CD14-positive monocyte (primary cell): ENCODE measurements at regions not wholly inside any gene's neighbourhood (a gene's known extent, or its start where the extent isn't known, plus 50 kb on each side); places are given as distances from the start of the nearest gene placed in this dataset.

Experiments
- DNase-seq, 3 donors: peaks; one replicate each; pipeline ENCODE4 v3.0.0-alpha.2; 2011 to 2022
- H2AFZ ChIP-seq: 2 replicates; pipeline ENCODE4 v1.6.0; 2012; ENCODE audit warnings: mild to moderate bottlenecking, low read depth, low read length, inconsistent platforms; ENCODE audit not compliant: insufficient read depth, poor library complexity, severe bottlenecking
- H3K27ac ChIP-seq, 2 donors: 1 replicate in 1 of 2; 2 replicates in 1 of 2; pipeline ENCODE4 v1.5.1; 2012 to 2013; ENCODE audit warnings: low read length in 2 of 2, control low read depth in 1 of 2, inconsistent platforms in 1 of 2, low read depth in 1 of 2, mild to moderate bottlenecking in 1 of 2
- H3K27me3 ChIP-seq, 2 donors: one replicate each; pipeline versions ENCODE4 v1.6.0 to v1.6.1; 2011 to 2013; ENCODE audit warnings: low read length in 2 of 2; ENCODE audit not compliant: control insufficient read depth in 2 of 2, insufficient read depth in 2 of 2
- H3K36me3 ChIP-seq, 2 donors: replicated peaks in 1 of 2; 1 replicate in 1 of 2; 2 replicates in 1 of 2; pipeline versions ENCODE4 v1.5.1 to v1.6.1; 2012 to 2013; ENCODE audit warnings: low read length in 2 of 2, control low read depth in 1 of 2, inconsistent platforms in 1 of 2, mild to moderate bottlenecking in 1 of 2; ENCODE audit not compliant: insufficient read depth in 2 of 2, control insufficient read depth in 1 of 2
- H3K4me1 ChIP-seq, 2 donors: 1 replicate in 1 of 2; 2 replicates in 1 of 2; pipeline versions ENCODE4 v1.5.1 to v1.6.1; 2012 to 2013; ENCODE audit warnings: low read length in 2 of 2, control low read depth in 1 of 2, inconsistent platforms in 1 of 2, mild to moderate bottlenecking in 1 of 2, moderate library complexity in 1 of 2; ENCODE audit not compliant: insufficient read depth in 2 of 2, control insufficient read depth in 1 of 2
- H3K4me2 ChIP-seq: replicated peaks from 2 replicates; pipeline ENCODE3; 2012; ENCODE audit warnings: low read length, moderate library complexity, mild to moderate bottlenecking; ENCODE audit not compliant: poor library complexity, severe bottlenecking; ENCODE audit errors: extremely low read depth
- H3K4me3 ChIP-seq, 3 experiments: fragments of 200-600 bp in 1 of 3; sonication (generic) in 1 of 3; replicated peaks in 1 of 3; 1 replicate in 2 of 3; 2 replicates in 1 of 3; pipeline ENCODE4 v1.5.1; 2011 to 2013; ENCODE audit warnings: low read length in 3 of 3, mild to moderate bottlenecking in 3 of 3, control low read depth in 2 of 3, low read depth in 2 of 3, inconsistent platforms in 1 of 3, moderate library complexity in 1 of 3
- H3K79me2 ChIP-seq: 2 replicates; pipeline ENCODE4 v1.6.0; 2012; ENCODE audit warnings: mild to moderate bottlenecking, control low read depth, inconsistent platforms, low read length, moderate library complexity; ENCODE audit not compliant: insufficient read depth
- H3K9ac ChIP-seq: 2 replicates; pipeline ENCODE4 v1.6.0; 2017; ENCODE audit warnings: low read length, mild to moderate bottlenecking; ENCODE audit not compliant: insufficient read depth, poor library complexity, severe bottlenecking
- H3K9me3 ChIP-seq, 2 donors: replicated peaks in 1 of 2; 1 replicate in 1 of 2; 2 replicates in 1 of 2; pipeline versions ENCODE4 v1.5.1 to v1.6.1; 2012 to 2013; ENCODE audit warnings: low read length in 2 of 2, control low read depth in 1 of 2; ENCODE audit not compliant: control insufficient read depth in 1 of 2, insufficient read depth in 1 of 2
- H4K20me1 ChIP-seq: 2 replicates; pipeline ENCODE4 v1.6.0; 2012; ENCODE audit warnings: mild to moderate bottlenecking, low read length, control low read depth, moderate library complexity; ENCODE audit not compliant: insufficient read depth
- H3K27ac Mint-ChIP-seq, 7 donors: one replicate each; pipeline ENCODE4 v1.8.0; 2020; ENCODE audit warnings: mild to moderate bottlenecking in 7 of 7, mixed read lengths in 7 of 7, moderate library complexity in 6 of 7, inconsistent platforms in 2 of 7
- H3K27me3 Mint-ChIP-seq, 3 donors: one replicate each; pipeline ENCODE4 v1.8.0; 2021 to 2022; ENCODE audit warnings: low read depth in 3 of 3, mild to moderate bottlenecking in 3 of 3, mixed read lengths in 3 of 3, moderate library complexity in 3 of 3, inconsistent platforms in 1 of 3
- H3K36me3 Mint-ChIP-seq, 2 donors: one replicate each; pipeline ENCODE4 v1.8.0; 2020; ENCODE audit warnings: mixed read lengths in 2 of 2, inconsistent platforms in 1 of 2, mild to moderate bottlenecking in 1 of 2
- H3K4me1 Mint-ChIP-seq: one replicate; pipeline ENCODE4 v1.8.0; 2020; ENCODE audit warnings: mild to moderate bottlenecking, mixed read lengths
- H3K4me3 Mint-ChIP-seq, 2 donors: one replicate each; pipeline ENCODE4 v1.8.0; 2020; ENCODE audit warnings: mild to moderate bottlenecking in 2 of 2, mixed read lengths in 2 of 2, moderate library complexity in 1 of 2
- H3K9me3 Mint-ChIP-seq, 7 donors: one replicate each; pipeline ENCODE4 v1.8.0; 2020 to 2022; ENCODE audit warnings: mixed read lengths in 7 of 7, mild to moderate bottlenecking in 6 of 7, moderate library complexity in 6 of 7, inconsistent platforms in 2 of 7
- CTCF ChIP-seq: fragments of 200-600 bp; IDR thresholded peaks from one replicate; pipeline ENCODE4 v1.8.0; 2022; ENCODE audit warnings: antibody characterized with exemption, mild to moderate bottlenecking
- WGBS: methylation state at CpG from one replicate; pipeline ENCODE4 v1.1.5; 2013; ENCODE audit warnings: missing lambda C conversion rate; ENCODE audit not compliant: insufficient coverage; 5-methylcytosine and 5-hydroxymethylcytosine counted together
- intact Hi-C, 2 donors: fragments of 100-400 bp; cut with micrococcal nuclease; formaldehyde crosslinking; loops; one replicate each; pipeline versions ENCODE4 v1.15.0 to v1.15.1; 2023

- Mint-ChIP-seq H3K9me3 (peaks cover 0 to 2% (median 0%) of the 10 kb centered on the region in 7 donors), H3K4me3 (no peak overlapping the region), H3K27ac (no peak overlapping the region), H3K4me1 (no peaks in the 10 kb centered on the region), H3K27me3 (peaks cover 0 to 3% (median 2%) of the 10 kb centered on the region in 3 donors), H3K36me3 (no peaks in the 10 kb centered on the region)
- Histone ChIP-seq H3K27me3 (no peaks in the 10 kb centered on the region), H3K9me3 (no peaks in the 10 kb centered on the region), H3K4me1 (no peaks in the 10 kb centered on the region), H3K79me2 (no peaks in the 10 kb centered on the region), H4K20me1 (no peaks in the 10 kb centered on the region), H3K4me3 (no peak overlapping the region), H2AFZ (no peak overlapping the region), H3K27ac (no peak overlapping the region), H3K9ac (no peak overlapping the region), H3K36me3 (no peaks in the 10 kb centered on the region), H3K4me2 (no peak overlapping the region)
- intact Hi-C loops, result no loop called here
- WGBS, result no CpG with 5 or more reads among the region's 6 CpGs
- DNase-seq, result no peak
- no peak for TF ChIP-seq CTCF
Observed at GRCh38 chr11:127464325-127464724, 463.8 kb upstream of the KIRREL3 start.

- no peaks in the 10 kb centered on the region for H3K27me3 ChIP-seq
- Mint-ChIP-seq H3K36me3 (no peaks in the 10 kb centered on the region), H3K4me3 (no peak overlapping the region), H3K27ac (no peak overlapping the region), H3K9me3 (peaks cover 0 to 2% (median 0%) of the 10 kb centered on the region in 7 donors), H3K27me3 (peaks cover 0 to 4% (median 3%) of the 10 kb centered on the region in 3 donors), H3K4me1 (no peaks in the 10 kb centered on the region)
- no peak overlapping the region for H3K27ac ChIP-seq
- H3K79me2 ChIP-seq, result no peaks in the 10 kb centered on the region
- no peak for TF ChIP-seq CTCF
- intact Hi-C loops, result no loop called here
- no peaks in the 10 kb centered on the region for H3K9me3 ChIP-seq
- H3K4me1 ChIP-seq, result no peaks in the 10 kb centered on the region
- no peak overlapping the region for H3K9ac ChIP-seq
- DNase-seq, result no peak
- H4K20me1 ChIP-seq, result no peaks in the 10 kb centered on the region
- no peak overlapping the region for H3K4me3 ChIP-seq
- no CpG with 5 or more reads among the region's 3 CpGs for WGBS
- H2AFZ ChIP-seq, result no peak overlapping the region
- no peaks in the 10 kb centered on the region for H3K36me3 ChIP-seq
- H3K4me2 ChIP-seq, result no peak overlapping the region
Observed at GRCh38 chr11:127462065-127462344, 461.4 kb upstream of the KIRREL3 start.
